Esophagus squamous epithelium (tissue), 4 donors: ENCODE measurements at regions not wholly inside any gene's neighbourhood (a gene's known extent, or its start where the extent isn't known, plus 50 kb on each side); places are given as distances from the start of the nearest gene placed in this dataset.

ENCODE experiments used
- CTCF ChIP-seq, 6 experiments: fragments of 450-650 bp in 4 of 6; fragments of 200-600 bp in 2 of 6; sonication (generic) in 2 of 6; IDR thresholded peaks; one replicate each; pipeline ENCODE4 v1.5.1; 2016 to 2019; ENCODE audit warnings: antibody characterized with exemption in 6 of 6, mild to moderate bottlenecking in 4 of 6, moderate library complexity in 4 of 6
- POLR2A ChIP-seq, 4 donors: fragments of 450-650 bp; IDR thresholded peaks; one replicate each; pipeline ENCODE4 v1.6.1; 2017; ENCODE audit warnings: antibody characterized with exemption in 4 of 4, mild to moderate bottlenecking in 4 of 4, moderate library complexity in 3 of 4

DNA sequence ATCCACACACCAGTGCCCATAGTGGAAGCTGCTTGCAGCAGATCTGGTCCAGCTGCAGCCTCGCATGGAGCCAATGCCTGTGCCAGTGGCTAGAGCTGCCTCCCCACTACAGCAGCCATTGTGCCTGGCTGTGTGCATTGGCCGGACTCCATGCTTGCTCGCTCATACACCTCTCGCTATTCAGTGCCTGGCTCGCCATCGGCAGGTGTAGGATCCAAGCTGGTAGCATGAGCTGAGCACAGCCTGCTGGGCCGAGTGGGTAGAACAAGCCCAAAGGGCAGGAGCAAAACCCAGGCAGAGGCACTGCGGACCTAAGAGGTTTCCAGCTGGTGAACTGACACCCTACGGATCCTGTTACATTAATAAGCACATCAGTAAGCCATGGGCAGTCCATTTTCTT, 1184.1 kb downstream of the AMY1C start:
- TF ChIP-seq CTCF (IDR thresholded peaks at IDR 0.05) (no peak), POLR2A (IDR thresholded peaks at IDR 0.05) (no peak)
